ENCODE measurements at regions not wholly inside any gene's neighbourhood (a gene's known extent, or its start where the extent isn't known, plus 50 kb on each side); places are given as distances from the start of the nearest gene placed in this dataset.
"Not testable (repeated sequence)": the region's sequence is repeated elsewhere in the genome, so short reads cannot be mapped to it uniquely, and the experiment has no call there.

DNA sequence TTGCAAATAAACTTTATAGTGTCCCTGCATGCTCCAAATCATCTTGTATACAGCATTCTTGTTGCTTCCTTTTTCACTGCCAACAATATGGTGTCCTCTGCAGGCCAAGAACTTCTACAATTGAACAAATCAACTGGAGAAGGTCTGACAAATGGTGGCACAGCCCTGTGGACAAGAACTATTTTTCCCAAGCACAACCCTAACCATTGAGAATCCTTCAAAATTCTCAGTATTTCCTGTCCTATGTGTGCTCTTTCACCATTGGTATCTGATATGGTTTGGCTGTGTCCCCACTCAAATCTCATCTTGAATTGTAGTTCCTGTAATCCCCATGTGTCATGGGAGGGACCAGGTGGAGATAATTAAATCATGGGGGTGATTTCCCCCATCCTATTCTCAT, 865.1 kb upstream of the ACVR2A start:
- DNase-seq (ENCODE audit: low read depth in 2 of 2), result no peak

DNA sequence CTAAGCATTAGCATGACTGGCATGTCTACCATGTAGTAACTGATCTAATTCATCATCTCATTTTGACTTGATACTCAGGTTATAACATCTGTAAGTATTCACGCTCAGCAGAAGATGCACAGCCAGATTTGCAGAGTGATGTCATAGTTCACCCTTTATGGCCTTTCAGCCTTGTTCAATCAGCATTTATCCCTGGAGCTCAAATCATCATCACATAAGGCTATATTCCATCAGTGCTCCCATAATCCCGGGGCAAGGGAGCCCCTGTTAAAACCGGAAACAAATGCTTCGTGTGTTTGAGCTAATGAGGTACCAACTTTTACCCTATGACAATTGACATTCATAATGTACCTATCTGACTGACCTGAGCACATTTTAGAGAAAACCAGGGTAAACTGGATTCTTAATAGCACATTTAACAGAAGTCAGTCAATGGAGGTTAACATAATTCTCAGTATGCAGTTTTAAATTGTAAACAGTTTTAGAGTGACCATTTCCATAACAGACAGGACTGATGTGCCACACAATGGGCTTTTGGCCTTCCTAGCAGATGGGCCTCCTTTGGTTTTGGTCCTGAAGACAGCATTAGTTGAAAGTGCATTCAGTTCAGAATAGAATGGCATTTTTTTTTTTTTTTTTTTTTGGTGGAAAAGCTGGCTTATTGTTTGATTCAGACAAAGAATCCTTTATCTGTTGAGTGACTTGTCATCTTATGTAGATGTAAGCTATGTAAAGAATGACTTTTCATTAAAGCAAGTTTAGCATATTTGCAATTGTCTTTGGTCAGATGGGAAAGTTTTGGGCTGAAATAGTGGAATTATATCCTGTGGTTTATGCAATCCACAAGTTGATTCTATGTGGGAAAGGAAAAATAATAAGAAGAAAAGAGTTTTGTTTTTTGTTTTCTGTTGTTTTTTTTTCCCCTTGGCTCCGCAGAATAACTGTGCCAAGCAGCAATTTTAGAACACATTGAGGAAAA, 866.0 kb upstream of the ACVR2A start:
- DNase-seq (ENCODE audit: low read depth in 2 of 2), result peak in 1 of 2 experiments; percentile 33

DNA sequence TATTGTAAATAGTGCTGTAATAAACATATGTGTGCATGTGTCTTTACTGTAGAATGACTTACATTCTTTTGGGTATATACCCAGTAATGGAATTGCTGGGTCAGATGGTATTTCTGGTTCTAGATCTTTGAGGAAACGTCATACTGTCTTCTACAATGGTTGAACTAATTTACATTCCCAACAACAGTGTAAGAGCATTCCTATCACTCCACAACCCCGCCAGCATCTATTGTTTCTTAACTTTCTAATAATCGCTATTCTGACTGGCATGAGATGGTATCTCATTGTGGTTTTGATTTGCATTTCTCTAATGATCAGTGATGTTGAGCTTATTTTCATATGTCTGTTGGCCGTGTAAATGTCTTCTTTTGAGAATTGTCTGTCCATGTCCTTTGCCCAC, 873.8 kb upstream of the ACVR2A start:
- DNase-seq (ENCODE audit: low read depth in 2 of 2), result not testable (repeated sequence)

DNA sequence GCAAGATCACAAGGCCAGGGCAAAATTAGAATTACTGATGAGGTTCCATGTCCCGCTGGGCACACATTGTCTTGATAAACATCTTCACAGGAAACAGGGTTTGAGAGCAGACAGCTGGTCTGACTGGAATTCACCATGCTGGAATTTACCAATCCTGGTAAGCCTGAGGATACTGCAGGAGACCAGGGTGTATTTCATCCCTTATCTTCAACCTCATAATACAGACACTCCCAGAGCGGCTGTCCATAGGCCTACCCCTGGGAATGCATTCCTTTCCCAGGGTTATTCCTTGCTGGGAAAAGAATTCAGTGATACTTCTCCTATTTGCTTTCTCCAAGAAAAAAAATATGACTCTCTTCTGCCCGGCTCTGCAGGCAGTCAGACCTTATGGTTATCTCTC, 875.1 kb upstream of the ACVR2A start:
- DNase-seq (ENCODE audit: low read depth in 2 of 2), result not testable (repeated sequence)

DNA sequence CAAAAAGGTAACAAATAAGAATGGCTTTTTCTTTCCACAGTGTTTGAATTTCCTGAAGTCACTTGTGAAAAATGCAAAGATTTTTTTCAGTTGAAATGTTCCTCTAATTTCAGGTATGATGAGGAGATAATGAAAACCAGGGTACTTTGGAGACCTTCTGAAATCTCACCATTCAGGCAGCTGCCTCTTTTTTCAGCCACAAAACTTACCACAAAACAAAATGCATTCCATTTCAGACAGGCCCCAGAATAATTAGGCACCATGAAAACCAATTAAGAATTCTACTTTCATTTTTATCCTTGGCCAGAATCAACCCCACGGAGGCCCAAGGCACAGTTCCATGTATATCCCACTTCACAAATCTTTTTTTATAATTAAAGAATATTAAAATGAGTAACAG, 880.3 kb upstream of the ACVR2A start:
- DNase-seq (ENCODE audit: low read depth in 2 of 2), result no peak

DNA sequence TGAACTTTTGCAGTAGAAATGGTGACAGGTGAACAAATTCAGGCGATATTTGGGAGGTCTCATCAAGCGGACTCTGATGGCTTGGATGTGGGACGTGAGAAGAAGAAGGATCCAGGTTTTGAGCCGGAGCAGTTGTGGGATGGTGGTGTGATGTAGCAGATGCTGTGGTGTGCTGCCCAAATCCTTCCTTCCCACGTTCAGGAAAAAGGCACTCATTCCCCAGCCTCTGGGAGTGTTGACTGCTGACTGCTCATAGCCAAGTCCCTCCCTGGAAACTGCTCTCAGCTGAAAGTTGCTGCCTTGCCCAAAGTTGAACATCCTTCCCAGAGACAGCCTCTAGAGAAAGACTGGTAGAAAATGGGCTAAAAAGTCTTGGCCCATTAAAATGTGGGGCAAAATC, 890.3 kb upstream of the ACVR2A start:
- DNase-seq (ENCODE audit: low read depth in 2 of 2), result no peak

DNA sequence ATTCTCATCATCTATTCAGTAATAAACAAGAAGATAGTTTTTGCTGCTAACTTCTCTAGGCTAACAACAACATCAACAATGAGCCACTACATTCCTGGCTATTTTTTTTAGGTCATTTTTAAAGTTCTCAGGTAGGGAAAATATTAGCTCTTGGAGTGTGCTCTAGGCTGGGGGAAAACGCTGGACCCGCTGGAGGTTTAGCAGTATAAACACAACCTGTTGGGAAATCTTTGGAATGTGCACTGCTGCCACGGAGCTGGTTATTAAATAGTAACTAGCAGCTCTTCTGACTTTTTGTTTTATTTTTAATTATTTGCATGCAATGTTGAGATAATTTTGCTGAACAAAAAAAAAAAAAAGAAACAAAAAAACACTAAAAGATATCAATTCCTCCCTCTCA, 892.1 kb upstream of the ACVR2A start:
- no peak for DNase-seq (ENCODE audit: low read depth in 2 of 2)

DNA sequence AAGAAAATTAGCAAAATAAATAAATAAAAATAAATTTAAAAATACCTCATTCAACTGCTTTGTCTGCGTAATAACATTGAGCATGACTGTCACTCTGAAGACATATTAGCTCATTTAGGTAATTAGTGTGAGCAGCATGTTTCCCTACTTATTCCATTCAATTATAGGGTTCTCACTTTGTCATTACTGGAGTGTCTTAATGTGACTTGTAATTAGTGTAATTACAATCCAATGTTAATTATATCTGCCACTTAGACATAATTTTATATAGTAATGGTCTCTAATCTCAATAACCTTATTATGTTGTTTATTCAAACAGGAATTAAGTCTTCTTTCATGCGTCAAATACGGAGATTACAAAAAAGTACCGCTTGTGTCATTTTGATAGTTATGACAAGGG, 893.9 kb upstream of the ACVR2A start:
- no peak for DNase-seq (ENCODE audit: low read depth in 2 of 2)

DNA sequence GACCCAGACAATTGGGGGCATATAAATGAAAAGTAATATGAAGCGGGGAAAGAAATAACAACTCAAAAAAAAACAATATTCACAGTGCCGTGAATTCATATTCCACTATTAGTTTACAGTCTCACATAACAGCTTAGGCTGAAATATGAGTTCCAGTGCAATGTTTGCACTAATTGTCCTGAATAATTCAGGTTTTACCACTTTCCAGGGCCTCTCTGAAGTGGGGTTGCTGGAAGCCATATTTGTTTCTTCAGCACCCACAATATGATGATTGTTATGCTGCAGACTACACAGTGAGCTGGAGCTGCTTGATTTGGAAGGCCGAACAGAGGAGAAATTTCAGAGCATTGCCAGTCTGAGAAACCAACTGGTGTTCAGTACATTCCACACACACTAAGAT, 894.5 kb upstream of the ACVR2A start:
- no peak for DNase-seq (ENCODE audit: low read depth in 2 of 2)

DNA sequence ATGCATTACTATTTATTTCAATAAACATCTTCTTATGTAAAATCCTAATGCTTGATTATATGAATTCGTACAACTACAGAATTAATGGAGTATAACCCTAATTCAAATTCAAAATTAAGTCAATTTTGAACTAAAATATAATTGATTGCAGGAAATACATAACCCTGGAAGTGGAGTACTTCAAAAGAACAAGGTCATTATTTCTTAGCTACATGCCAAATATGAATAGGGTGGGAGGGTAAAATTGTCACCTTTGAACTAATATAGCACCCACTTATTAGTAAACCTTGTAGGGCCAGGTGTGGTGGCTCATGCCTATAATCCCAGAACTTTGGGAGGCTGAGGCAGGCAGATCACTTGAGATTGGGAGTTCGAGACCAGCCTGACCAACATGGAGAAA, 895.4 kb upstream of the ACVR2A start:
- no peak for DNase-seq (ENCODE audit: low read depth in 2 of 2)

DNA sequence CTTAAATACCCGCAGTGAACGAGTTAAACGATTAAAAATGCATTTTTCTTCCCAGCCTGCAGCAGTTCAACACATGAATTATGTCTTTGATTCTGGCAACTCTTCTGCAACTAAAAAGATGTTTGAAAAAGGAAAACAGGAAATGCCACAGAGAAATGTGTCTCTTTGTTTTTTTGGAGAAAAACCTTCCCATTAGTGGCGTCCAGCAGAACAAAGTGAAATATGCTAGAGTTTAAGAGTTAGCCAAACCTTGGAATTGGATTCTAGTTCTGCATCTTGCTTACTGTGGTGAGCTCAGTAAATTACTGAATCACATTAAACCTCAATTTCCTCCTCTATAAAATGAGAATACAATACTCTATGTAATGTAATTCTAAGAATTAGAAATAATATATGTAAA, 900.2 kb upstream of the ACVR2A start:
- no peak for DNase-seq (ENCODE audit: low read depth in 2 of 2)

DNA sequence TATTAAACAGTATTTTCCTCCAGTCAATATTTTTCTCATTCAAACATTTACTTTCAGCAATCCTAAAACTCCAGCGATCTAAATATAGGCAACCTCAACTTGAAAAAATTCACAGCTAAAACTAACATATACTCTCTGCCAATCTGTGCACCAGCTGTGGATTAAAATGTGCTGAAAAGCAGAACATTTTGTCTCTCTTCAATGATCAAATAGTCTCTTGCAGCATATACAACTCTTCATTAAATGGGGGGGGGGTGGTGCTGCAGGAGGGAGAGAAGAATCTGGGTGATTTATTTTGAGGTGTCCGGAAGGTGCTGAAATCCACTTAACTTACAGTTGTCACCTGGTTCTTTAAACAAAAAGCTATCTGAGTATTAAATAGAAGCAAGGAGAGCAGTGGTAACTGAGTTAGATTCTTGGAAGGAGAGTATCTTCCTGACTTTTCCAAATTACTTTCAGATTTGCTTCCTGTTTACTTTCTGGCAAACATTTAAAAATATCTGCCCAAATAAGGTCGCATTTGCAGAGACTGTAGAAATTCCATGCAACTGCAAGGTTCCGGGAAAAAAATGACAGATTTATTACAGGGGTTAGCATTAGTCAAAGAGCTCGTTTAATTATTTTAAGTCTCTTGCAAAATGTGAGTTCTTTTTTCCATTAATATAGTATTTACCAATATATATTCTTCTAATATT, 904.7 kb upstream of the ACVR2A start:
- DNase-seq (ENCODE audit: low read depth in 2 of 2), result peak; percentile 64 to 70

DNA sequence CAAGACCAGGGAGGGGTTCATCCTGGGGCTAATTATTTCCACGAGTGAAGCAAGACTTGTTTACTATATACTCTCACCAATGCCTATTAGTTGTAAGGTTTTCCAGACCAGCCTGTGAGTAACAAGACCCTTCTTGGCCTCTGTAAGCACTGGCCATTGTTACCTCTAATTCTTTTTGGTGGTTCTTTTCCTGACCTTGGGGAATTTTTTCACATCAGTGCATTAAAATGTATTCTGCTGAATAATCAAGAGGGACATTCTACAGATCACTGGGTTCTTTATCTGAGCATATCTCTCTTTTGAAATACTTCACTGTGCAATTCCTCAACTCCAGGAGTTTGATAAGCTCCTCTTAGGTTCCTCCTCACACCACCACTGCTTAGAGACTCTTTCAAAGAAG, 909.9 kb upstream of the ACVR2A start:
- no peak for DNase-seq (ENCODE audit: low read depth in 2 of 2)

DNA sequence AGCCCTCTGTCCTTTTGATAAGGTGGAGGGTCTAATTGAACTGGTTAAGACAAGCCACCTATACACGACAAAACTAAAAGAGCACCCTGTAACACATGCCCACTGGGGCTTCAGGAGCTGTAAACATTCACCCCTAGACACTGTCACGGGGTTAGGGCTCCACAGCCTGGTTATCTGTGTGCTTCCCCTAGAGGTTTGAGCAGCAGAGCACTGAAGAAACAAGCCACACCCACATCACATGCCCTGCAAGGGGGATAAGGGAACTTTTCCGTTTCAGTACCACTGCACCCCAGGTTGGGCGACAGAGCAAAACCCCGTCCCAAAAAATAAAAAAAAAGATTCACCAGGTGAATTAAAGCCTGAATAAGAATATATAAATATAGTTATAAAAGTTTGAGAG, 913.7 kb upstream of the ACVR2A start:
- DNase-seq (ENCODE audit: low read depth in 2 of 2), result no peak

DNA sequence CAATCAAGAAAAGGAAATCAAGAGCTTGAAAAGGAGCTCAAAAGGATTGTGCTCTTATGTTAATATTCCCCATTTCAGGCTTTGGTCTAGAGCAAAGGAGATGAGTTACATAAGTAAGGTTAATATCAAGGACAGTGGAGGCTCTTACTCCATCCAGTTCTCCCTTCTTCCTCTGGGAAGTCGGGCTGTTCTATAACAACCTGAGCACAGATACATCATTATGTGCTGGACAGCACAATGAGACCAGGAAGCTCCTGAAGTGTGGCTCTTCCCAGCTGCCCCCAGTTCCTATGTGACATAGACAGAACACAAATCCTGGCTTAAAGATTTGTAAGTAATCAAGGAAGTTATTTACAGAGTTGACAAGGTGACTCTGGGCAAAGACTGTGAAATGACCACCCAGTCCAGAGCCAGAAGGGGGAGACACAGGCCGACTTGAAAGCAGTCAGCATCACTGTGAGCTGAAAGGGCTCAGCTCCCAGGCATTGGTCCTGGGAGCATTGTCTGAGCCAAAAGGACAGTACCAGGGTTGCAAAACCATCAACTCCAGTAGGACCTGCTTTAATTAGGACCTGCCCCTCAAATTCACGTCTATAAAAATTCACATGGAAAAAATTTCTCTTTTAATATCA, 917.6 kb upstream of the ACVR2A start:
- peak; percentile 9 to 18 for DNase-seq (ENCODE audit: low read depth in 2 of 2)

DNA sequence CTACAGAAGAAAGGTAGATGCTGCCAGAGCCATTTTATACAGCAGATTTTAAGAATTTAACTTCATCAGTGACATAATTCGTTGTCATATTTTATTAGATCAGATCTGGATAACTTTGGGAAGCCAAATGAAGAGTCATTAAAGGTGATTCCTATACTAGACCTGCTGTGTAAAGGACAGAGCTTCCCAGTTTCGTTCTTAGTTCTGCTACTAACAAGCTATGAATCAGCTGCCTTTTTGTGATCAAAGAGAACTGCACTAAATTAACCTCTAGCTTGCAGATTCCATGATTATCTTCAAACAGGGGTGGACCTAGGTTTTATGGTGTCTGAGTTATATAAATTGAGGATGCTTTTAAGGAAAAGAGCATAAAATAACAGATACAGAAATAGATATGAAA, 926.5 kb upstream of the ACVR2A start:
- no peak for DNase-seq (ENCODE audit: low read depth in 2 of 2)

DNA sequence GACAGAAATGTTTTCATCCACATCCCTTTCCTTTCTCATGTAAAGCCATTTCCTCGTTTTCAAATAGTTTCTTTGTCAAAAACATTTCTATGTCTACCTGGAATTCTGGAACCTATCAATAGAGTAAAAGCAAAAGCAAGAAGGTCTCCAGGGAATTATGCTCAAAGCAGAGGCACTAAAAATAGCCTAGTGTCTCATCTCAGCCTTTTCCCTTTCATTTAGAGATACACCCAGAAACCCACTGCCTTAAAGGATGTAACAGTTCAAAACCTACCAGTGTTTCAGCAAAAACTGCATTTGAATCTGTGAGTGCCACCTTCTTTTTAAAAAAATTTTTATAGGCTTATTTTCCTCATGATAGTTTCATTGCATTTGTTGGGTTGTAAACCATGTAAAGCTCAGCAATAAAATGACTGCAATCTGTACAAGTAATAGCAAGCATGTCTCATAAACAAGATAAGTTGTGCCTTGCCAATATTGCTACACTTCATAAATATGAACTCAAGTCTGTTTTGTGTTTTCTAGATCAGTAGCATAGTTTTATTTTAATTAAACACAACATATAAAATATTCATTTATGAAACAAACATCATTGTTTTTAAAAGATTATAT, 927.3 kb upstream of the ACVR2A start:
- no peak for DNase-seq (ENCODE audit: low read depth in 2 of 2)

DNA sequence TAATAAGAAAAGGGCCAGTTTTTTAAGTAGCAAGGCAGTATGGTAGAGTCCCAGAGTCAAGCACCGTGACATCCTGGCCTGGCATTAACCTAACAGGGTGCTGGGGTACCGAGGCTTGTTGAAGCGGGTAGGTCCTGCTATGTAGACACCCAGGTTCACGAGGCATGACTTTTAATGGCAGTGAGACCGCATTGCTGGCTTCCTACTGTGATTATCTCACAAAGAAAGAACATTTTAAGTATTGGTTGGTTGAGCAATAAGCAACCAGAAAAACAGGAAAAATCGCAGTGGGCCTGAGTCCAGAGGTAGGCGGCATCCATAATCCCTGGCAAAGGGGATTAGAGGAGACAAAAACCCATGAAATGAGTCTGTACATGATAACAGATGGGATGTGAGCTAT, 927.9 kb upstream of the ACVR2A start:
- no peak for DNase-seq (ENCODE audit: low read depth in 2 of 2)

DNA sequence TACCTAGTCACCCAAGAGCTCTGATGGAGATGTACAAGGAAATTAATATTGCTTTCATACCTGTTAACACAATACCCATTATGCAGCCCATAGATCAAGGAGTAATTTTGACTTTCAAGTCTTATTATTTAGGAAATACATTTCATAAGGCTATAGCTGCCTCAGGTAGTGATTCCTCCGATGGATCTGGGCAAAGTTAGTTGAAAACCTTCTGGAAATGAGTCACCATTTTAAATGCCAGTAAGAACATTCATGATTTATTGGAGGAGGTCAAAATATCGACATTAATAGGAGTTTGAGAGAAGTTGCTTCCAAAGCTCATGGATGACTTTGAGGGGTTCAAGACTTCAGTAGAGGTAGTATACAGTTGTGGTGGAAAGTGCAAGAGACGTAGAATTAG, 931.4 kb upstream of the ACVR2A start:
- no peak for DNase-seq (ENCODE audit: low read depth in 2 of 2)

DNA sequence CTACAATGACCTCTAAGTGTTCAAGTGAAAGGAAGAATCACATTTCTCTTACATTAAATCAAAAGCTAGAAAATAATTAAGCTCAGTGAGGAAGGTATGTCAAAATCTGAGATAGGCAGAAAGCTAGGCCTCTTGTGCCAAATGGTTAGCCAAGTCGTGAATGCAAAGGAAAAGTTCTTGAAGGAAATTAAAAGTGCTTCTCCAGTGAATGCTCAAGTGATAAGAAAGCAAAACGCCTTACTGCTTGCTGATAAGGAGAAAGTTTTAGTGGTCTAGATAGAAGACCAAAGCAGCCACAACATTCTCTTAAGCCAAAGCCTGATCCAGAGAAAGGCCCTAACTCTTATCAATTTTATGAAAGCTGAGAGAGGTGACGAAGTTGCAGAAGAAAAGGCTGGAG, 932.3 kb upstream of the ACVR2A start:
- DNase-seq (ENCODE audit: low read depth in 2 of 2), result no peak

DNA sequence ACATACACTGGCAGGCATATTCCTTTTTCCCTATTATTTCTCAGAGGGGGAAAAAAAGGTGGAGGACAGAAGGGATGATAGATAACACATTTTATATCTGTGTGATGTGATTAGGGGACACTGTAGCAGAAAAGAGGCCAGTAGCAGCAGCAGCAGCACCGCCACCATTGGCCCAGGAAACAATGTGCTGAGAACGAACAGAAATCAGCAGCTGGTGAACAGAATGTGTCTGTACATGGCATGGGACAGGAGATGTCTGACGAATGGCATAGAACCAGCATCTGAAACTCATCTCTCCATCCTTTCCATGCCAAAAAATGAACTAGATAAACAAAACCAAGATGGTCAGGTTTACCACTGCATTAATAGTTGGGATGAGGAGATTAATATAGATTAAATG, 936.1 kb upstream of the ACVR2A start:
- no peak for DNase-seq (ENCODE audit: low read depth in 2 of 2)

DNA sequence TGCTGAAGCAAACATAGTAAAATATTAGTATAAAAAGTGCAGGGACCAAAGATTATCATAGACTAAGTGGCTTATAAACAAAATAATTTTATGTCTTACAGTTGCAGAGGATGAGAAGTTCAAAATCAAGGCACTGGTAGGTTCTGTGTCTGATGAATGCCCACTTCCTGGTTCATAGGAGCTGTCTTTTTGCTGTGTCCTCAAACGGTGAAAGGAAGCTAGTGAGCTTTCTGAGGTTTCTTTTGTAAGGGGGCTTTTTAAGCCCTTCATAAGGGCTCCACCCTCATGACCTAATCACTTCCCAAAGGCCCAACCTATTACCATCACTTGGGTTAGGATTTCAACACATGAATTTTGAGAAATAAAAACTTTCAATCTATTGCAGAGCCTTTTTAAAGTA, 946.7 kb upstream of the ACVR2A start:
- DNase-seq (ENCODE audit: low read depth in 2 of 2), result no peak
